ENCODE measurements at regions not wholly inside any gene's neighbourhood (a gene's known extent, or its start where the extent isn't known, plus 50 kb on each side); places are given as distances from the start of the nearest gene placed in this dataset.

DNA sequence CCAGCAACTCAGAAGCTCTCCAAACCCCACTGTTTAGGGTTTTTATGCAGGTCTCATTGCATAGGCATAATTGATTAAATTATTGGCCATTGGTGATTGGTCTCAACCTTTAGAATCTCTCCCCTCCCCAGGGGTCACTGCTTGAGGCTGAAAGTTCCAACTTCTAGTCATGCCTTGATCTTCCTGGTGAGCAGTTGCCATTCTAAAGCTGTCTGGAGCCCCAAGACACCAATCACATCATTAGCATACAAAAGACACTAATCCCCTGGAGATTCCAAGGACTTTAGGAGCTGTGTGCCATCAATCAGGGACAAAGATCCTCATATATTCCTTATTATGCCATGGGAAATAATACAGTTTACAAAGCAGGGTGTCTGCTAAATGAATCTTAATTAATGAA, 863.4 kb upstream of the KLHL29 start:
- Histone ChIP-seq H3K4me1 (replicated peaks) (no peaks in the 10 kb centered on the region), H3K9me3 (replicated peaks) (no peaks in the 10 kb centered on the region), H3K27me3 (replicated peaks) (no peaks in the 10 kb centered on the region), H3K4me3 (no peak overlapping the region), H3K36me3 (no peaks in the 10 kb centered on the region), H3K27ac (no peak overlapping the region)
- DNase-seq (ENCODE audit: low read depth in 1 of 2, low spot score in 2 of 2) = no peak

DNA sequence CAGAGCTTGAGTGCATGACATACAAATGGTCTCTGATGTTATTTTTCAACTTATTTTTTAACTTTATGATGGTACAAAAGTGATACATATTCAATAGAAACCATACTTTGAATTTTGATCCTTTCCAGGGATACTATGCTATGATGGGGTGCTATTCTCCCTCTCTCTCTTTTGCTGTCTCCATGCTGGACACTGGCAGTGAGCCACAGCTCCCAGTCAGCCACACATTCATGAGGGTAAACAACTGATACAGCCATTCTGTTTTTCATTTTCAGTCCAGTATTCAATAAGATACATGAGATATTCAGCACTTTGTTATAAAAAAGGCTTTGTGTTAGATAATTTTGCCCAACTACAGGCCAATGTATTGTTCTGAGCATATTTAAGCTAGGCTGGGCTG, 859.3 kb upstream of the KLHL29 start:
- DNase-seq (ENCODE audit: low read depth in 1 of 2, low spot score in 2 of 2) = no peak
- Histone ChIP-seq H3K27ac (no peak overlapping the region), H3K27me3 (replicated peaks) (no peaks in the 10 kb centered on the region), H3K4me1 (replicated peaks) (no peaks in the 10 kb centered on the region), H3K4me3 (no peak overlapping the region), H3K36me3 (no peaks in the 10 kb centered on the region), H3K9me3 (replicated peaks) (no peaks in the 10 kb centered on the region)

GRCh38 chr2:22530131-22530530, 854.8 kb upstream of the KLHL29 start:
- no peaks in the 10 kb centered on the region for H3K4me1 ChIP-seq (replicated peaks)
- 0 out of 2 replicates have a peak, but pooled peaks cover 3% of the 10 kb centered on the region for H3K9me3 ChIP-seq (replicated peaks)
- H3K36me3 ChIP-seq = no peaks in the 10 kb centered on the region
- H3K4me3 ChIP-seq = no peak overlapping the region
- H3K27ac ChIP-seq = no peak overlapping the region
- no peak for DNase-seq (ENCODE audit: low read depth in 1 of 2, low spot score in 2 of 2)
- H3K27me3 ChIP-seq (replicated peaks) = no peaks in the 10 kb centered on the region

- Histone ChIP-seq H3K4me1 (replicated peaks) (no peaks in the 10 kb centered on the region), H3K4me3 (no peak overlapping the region), H3K27me3 (replicated peaks) (no peaks in the 10 kb centered on the region), H3K27ac (no peak overlapping the region), H3K9me3 (replicated peaks) (0 out of 2 replicates have a peak, but pooled peaks cover 5% of the 10 kb centered on the region), H3K36me3 (no peaks in the 10 kb centered on the region)
- DNase-seq (ENCODE audit: low read depth in 1 of 2, low spot score in 2 of 2) = no peak
Observed at GRCh38 chr2:22536133-22536532, 848.8 kb upstream of the KLHL29 start.

- H3K27me3 ChIP-seq (replicated peaks) = no peaks in the 10 kb centered on the region
Observed at GRCh38 chr2:22554453-22554852, 830.5 kb upstream of the KLHL29 start.

GRCh38 chr2:22557406-22557805, 827.6 kb upstream of the KLHL29 start:
- Histone ChIP-seq H3K4me3 (no peak overlapping the region), H3K36me3 (no peaks in the 10 kb centered on the region), H3K27me3 (replicated peaks) (no peaks in the 10 kb centered on the region), H3K27ac (no peak overlapping the region), H3K9me3 (replicated peaks) (no peaks in the 10 kb centered on the region), H3K4me1 (replicated peaks) (no peaks in the 10 kb centered on the region)
- DNase-seq (ENCODE audit: low read depth in 1 of 2, low spot score in 2 of 2) = no peak

More at GRCh38 chr2:22554453-22554852, 830.5 kb upstream of the KLHL29 start:
- Histone ChIP-seq H3K4me1 (replicated peaks) (no peaks in the 10 kb centered on the region), H3K36me3 (no peaks in the 10 kb centered on the region), H3K27ac (no peak overlapping the region), H3K4me3 (no peak overlapping the region), H3K9me3 (replicated peaks) (no peaks in the 10 kb centered on the region)
- DNase-seq (ENCODE audit: low read depth in 1 of 2, low spot score in 2 of 2) = no peak

- H3K27me3 ChIP-seq (replicated peaks) = no peaks in the 10 kb centered on the region
- no peak overlapping the region for H3K27ac ChIP-seq
- no peak for DNase-seq (ENCODE audit: low read depth in 1 of 2, low spot score in 2 of 2)
- H3K4me3 ChIP-seq = no peak overlapping the region
- no peaks in the 10 kb centered on the region for H3K9me3 ChIP-seq (replicated peaks)
- no peaks in the 10 kb centered on the region for H3K36me3 ChIP-seq
- no peaks in the 10 kb centered on the region for H3K4me1 ChIP-seq (replicated peaks)
Observed at GRCh38 chr2:22560021-22560420, 825.0 kb upstream of the KLHL29 start.

DNA sequence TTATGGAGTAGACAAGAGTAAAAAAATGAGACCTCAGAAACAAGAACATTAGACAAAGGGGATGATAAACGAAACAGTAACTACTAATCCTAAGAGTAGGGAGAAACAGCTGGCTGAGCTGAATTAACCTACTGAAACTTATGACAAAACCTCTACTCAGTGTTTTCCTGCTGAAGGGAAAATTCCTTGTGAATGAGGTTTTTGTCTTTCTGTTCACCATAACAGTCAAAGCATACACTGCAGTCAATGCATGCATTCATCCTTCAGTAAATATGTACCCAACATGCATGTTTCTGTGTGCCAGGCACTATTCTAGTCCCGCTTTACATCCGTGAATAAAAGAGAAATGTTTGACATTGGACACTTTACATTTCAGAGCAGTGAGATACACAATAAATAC, 805.6 kb upstream of the KLHL29 start:
- Histone ChIP-seq H3K27ac (no peak overlapping the region), H3K27me3 (replicated peaks) (no peaks in the 10 kb centered on the region), H3K36me3 (no peaks in the 10 kb centered on the region), H3K4me3 (no peak overlapping the region), H3K4me1 (replicated peaks) (no peaks in the 10 kb centered on the region), H3K9me3 (replicated peaks) (0 out of 2 replicates have a peak, but pooled peaks cover 7% of the 10 kb centered on the region)
- DNase-seq (ENCODE audit: low read depth in 1 of 2, low spot score in 2 of 2) = no peak

DNA sequence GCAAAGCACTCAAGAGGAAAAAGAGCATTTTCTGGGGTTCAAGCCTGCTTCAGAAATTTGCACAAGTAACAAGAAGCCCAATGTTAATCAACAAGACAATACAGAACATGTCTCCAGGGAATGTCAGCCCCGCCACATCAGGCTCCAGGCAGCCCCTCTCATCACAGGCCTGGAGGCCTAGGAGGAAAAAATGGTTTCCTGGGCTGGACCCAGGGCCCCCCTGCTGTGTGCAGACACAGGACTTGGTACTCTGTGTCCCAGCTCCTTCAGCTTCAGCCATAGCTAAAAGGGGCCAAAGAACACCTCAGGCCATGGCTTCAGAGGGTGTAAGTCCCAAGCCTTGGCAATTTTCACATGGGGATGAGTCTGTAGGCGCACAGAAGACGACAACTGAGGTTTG, 802.9 kb upstream of the KLHL29 start:
- H3K27ac ChIP-seq = no peak overlapping the region
- H3K27me3 ChIP-seq (replicated peaks) = no peaks in the 10 kb centered on the region
- H3K4me3 ChIP-seq = no peak overlapping the region
- 0 out of 2 replicates have a peak, but pooled peaks cover 7% of the 10 kb centered on the region for H3K9me3 ChIP-seq (replicated peaks)
- DNase-seq (ENCODE audit: low read depth in 1 of 2, low spot score in 2 of 2) = no peak
- no peaks in the 10 kb centered on the region for H3K4me1 ChIP-seq (replicated peaks)
- H3K36me3 ChIP-seq = no peaks in the 10 kb centered on the region

- Histone ChIP-seq H3K4me1 (replicated peaks) (no peaks in the 10 kb centered on the region), H3K36me3 (no peaks in the 10 kb centered on the region), H3K9me3 (replicated peaks) (no peaks in the 10 kb centered on the region), H3K27ac (no peak overlapping the region), H3K4me3 (no peak overlapping the region), H3K27me3 (replicated peaks) (no peaks in the 10 kb centered on the region)
- no peak for DNase-seq (ENCODE audit: low read depth in 1 of 2, low spot score in 2 of 2)
Observed at GRCh38 chr2:22596306-22596705, 788.7 kb upstream of the KLHL29 start.

DNA sequence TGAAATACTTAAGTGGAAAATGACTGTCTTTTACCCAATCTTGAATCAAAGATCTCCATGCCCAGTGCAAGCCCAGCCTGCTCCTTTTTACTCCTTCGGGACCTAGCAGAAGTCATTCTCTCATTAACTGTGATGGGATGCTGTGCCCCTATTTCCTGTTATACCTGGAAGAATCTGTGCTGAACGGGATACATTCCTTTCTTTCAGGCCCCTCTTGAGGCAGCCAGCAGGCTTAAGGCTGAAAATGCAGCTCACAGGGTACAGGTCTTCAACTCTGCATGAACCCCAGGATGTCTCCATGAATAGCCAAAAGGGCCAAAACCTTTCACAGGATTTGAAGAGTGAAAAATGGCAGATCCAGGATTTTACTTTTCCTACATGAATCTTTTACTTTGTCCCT, 784.8 kb upstream of the KLHL29 start:
- DNase-seq (ENCODE audit: low read depth in 1 of 2, low spot score in 2 of 2) = no peak
- no peak overlapping the region for H3K4me3 ChIP-seq
- no peaks in the 10 kb centered on the region for H3K4me1 ChIP-seq (replicated peaks)
- H3K36me3 ChIP-seq = no peaks in the 10 kb centered on the region
- no peak overlapping the region for H3K27ac ChIP-seq
- H3K27me3 ChIP-seq (replicated peaks) = no peaks in the 10 kb centered on the region
- H3K9me3 ChIP-seq (replicated peaks) = no peaks in the 10 kb centered on the region; the same call in 1 of the 2 replicates

DNA sequence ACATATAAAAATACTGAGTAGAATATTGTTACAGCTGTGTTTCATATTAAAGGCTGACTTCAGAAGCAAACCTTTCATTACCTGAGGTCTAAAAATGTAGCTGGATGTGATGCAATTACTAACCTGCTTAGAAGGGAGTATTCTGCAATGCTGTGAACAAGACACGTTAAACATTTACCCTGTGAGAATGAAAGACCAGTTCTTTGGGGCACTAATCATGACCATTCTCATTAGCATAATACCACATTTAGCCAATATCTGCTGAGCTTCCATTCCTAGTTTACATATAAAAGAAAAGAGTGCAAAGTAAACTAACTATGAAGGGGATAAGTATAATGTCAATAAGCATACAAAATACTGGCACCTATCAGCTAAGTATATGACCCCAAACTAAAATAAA, 784.0 kb upstream of the KLHL29 start:
- DNase-seq (ENCODE audit: low read depth in 1 of 2, low spot score in 2 of 2) = no peak
- Histone ChIP-seq H3K27ac (no peak overlapping the region), H3K4me3 (no peak overlapping the region), H3K4me1 (replicated peaks) (no peaks in the 10 kb centered on the region), H3K36me3 (no peaks in the 10 kb centered on the region), H3K9me3 (replicated peaks) (no peaks in the 10 kb centered on the region; the same call in 1 of the 2 replicates), H3K27me3 (replicated peaks) (no peaks in the 10 kb centered on the region)

DNA sequence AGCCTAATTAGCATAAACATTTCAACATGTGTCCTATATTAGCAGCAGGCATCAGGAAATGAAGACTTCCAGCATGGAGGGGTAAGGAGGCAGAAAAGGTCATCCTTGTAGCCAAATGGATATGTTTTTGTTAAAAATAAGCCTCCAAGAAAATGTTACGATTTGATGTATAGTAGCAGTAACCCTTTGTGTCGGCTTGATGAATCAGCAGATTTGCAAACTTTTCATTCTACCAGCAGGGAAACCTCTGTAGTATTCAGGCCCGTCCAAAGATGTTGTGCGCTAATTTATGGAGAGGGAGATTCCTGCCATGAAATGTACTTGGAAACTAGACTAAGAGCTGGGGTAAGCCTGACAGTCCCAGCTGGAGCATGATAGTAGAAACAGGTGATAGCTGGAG, 780.8 kb upstream of the KLHL29 start:
- DNase-seq (ENCODE audit: low read depth in 1 of 2, low spot score in 2 of 2) = no peak
- H3K4me1 ChIP-seq (replicated peaks) = no peaks in the 10 kb centered on the region
- no peaks in the 10 kb centered on the region; the same call in 1 of the 2 replicates for H3K9me3 ChIP-seq (replicated peaks)
- H3K36me3 ChIP-seq = no peaks in the 10 kb centered on the region
- H3K27me3 ChIP-seq (replicated peaks) = no peaks in the 10 kb centered on the region
- H3K4me3 ChIP-seq = no peak overlapping the region
- no peak overlapping the region for H3K27ac ChIP-seq

DNA sequence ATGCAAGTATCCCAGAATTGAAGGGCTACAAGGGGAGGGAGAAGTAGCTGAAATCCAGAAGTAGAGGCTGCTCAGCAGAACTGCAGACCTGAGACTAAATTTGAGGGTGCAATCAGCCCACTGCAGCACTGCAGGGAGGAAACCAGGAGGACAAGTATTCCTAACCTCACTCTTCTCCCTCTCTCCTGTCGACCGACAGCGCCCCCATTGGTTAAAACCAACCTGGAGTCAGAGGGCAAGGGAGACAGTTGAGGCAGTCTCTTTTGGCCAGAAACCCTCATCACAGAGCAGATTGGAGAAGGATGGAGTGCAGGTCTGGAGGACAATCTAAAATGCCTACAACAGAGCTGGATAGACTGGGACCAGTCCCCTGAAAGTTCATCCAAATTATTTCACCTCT, 768.9 kb upstream of the KLHL29 start:
- Histone ChIP-seq H3K27ac (no peak overlapping the region), H3K9me3 (replicated peaks) (no peaks in the 10 kb centered on the region), H3K27me3 (replicated peaks) (no peaks in the 10 kb centered on the region), H3K4me3 (no peak overlapping the region), H3K36me3 (no peaks in the 10 kb centered on the region), H3K4me1 (replicated peaks) (no peaks in the 10 kb centered on the region)
- DNase-seq (ENCODE audit: low read depth in 1 of 2, low spot score in 2 of 2) = no peak

DNA sequence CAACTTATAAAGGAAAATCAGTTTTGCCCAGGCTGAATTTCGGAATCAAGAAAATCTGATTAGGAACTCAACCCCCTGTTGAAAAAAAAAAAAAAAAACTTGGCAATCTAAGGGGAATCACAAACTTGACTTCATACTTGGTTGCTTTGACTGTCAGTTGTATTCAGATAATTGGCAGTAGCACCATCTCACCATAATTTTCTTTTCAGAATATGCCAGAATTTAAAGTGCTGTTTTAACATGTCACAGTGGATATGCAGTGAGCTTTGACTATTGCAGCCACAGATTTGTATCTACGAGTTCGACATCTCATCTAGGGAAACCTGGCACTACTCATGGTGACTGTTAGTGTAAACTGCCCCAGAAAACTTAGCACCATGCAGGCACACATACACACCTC, 761.4 kb upstream of the KLHL29 start:
- Histone ChIP-seq H3K4me1 (replicated peaks) (no peaks in the 10 kb centered on the region), H3K4me3 (no peak overlapping the region), H3K27ac (no peak overlapping the region), H3K9me3 (replicated peaks) (no peaks in the 10 kb centered on the region), H3K27me3 (replicated peaks) (no peaks in the 10 kb centered on the region), H3K36me3 (no peaks in the 10 kb centered on the region)
- no peak for DNase-seq (ENCODE audit: low read depth in 1 of 2, low spot score in 2 of 2)

Measured in SJSA1 (cell line).